Neuronal stem cell (in vitro differentiated cells): ENCODE measurements at regions not wholly inside any gene's neighbourhood (a gene's known extent, or its start where the extent isn't known, plus 50 kb on each side); places are given as distances from the start of the nearest gene placed in this dataset.

Source experiments
- DNase-seq: peaks from one replicate; pipeline ENCODE4 v3.0.0-alpha.2; 2013; ENCODE audit warnings: low spot score
- H2AFZ ChIP-seq: one replicate; pipeline ENCODE4 v1.6.1; 2013; ENCODE audit warnings: mild to moderate bottlenecking, low read length, inconsistent platforms
- H2AK5ac ChIP-seq: 2 replicates; pipeline ENCODE4 v1.6.1; 2013; ENCODE audit warnings: low read depth, mild to moderate bottlenecking, inconsistent platforms, low read length, moderate library complexity, mixed read lengths
- H2BK120ac ChIP-seq: 2 replicates; pipeline ENCODE4 v1.6.1; 2013; ENCODE audit warnings: low read depth, mild to moderate bottlenecking, inconsistent platforms, low read length, moderate library complexity, mixed read lengths
- H2BK12ac ChIP-seq: one replicate; pipeline ENCODE4 v1.6.1; 2013; ENCODE audit warnings: low read length, inconsistent platforms
- H2BK15ac ChIP-seq: 2 replicates; pipeline ENCODE4 v1.6.1; 2013; ENCODE audit warnings: mild to moderate bottlenecking, low read length, inconsistent platforms, mixed read lengths
- H2BK5ac ChIP-seq: one replicate; pipeline ENCODE4 v1.6.1; 2013; ENCODE audit warnings: inconsistent platforms, mild to moderate bottlenecking, low read length, moderate library complexity
- H3K14ac ChIP-seq: one replicate; pipeline ENCODE4 v1.6.1; 2013; ENCODE audit warnings: low read length, inconsistent platforms
- H3K18ac ChIP-seq: 2 replicates; pipeline ENCODE4 v1.6.1; 2013; ENCODE audit warnings: low read length, inconsistent platforms
- H3K23ac ChIP-seq: 2 replicates; pipeline ENCODE4 v1.6.1; 2013; ENCODE audit warnings: low read depth, mild to moderate bottlenecking, mixed read lengths, low read length, inconsistent platforms; ENCODE audit not compliant: poor library complexity
- H3K27ac ChIP-seq: replicated peaks from 3 replicates; pipeline ENCODE4 v1.5.1; 2013; ENCODE audit warnings: low read length, inconsistent platforms
- H3K27me3 ChIP-seq, 3 experiments: 2 replicates each; pipeline ENCODE4 v1.6.1; 2013; ENCODE audit warnings: low read length in 3 of 3, mild to moderate bottlenecking in 2 of 3, inconsistent platforms in 1 of 3, low read depth in 1 of 3, mixed read lengths in 1 of 3, moderate library complexity in 1 of 3; ENCODE audit not compliant: control insufficient read depth in 3 of 3, insufficient read depth in 3 of 3
- H3K36me3 ChIP-seq, 2 donors: replicated peaks in 1 of 2; 2 replicates each; pipeline ENCODE4 v1.6.1; 2013; ENCODE audit warnings: low read length in 2 of 2; ENCODE audit not compliant: control insufficient read depth in 2 of 2, insufficient read depth in 2 of 2
- H3K4ac ChIP-seq: 2 replicates; pipeline ENCODE4 v1.6.1; 2013; ENCODE audit warnings: inconsistent platforms, mild to moderate bottlenecking, low read length, moderate library complexity
- H3K4me1 ChIP-seq, 2 donors: 1 replicate in 1 of 2; 2 replicates in 1 of 2; pipeline ENCODE4 v1.6.1; 2013; ENCODE audit warnings: low read length in 2 of 2, low read depth in 1 of 2; ENCODE audit not compliant: control insufficient read depth in 2 of 2, insufficient read depth in 1 of 2
- H3K4me2 ChIP-seq: one replicate; pipeline ENCODE4 v1.6.1; 2013; ENCODE audit warnings: mild to moderate bottlenecking, low read length, inconsistent platforms; ENCODE audit not compliant: insufficient read depth, poor library complexity, severe bottlenecking
- H3K4me3 ChIP-seq, 2 donors: 2 replicates each; pipeline ENCODE4 v1.5.1; 2013; ENCODE audit warnings: low read length in 2 of 2, mild to moderate bottlenecking in 2 of 2, inconsistent platforms in 1 of 2, moderate library complexity in 1 of 2
- H3K79me1 ChIP-seq: one replicate; pipeline ENCODE4 v1.6.1; 2013; ENCODE audit warnings: low read depth, mild to moderate bottlenecking, inconsistent platforms, low read length, moderate library complexity
- H3K9ac ChIP-seq: one replicate; pipeline ENCODE4 v1.6.1; 2013; ENCODE audit warnings: mild to moderate bottlenecking, low read depth, low read length, inconsistent platforms; ENCODE audit not compliant: poor library complexity
- H3K9me3 ChIP-seq, 2 donors: replicated peaks in 1 of 2; 2 replicates each; pipeline versions ENCODE3 to v1.6.1; 2013; ENCODE audit warnings: low read length in 2 of 2, mild to moderate bottlenecking in 2 of 2, inconsistent platforms in 1 of 2, low read depth in 1 of 2, mixed read lengths in 1 of 2, moderate library complexity in 1 of 2; ENCODE audit not compliant: control insufficient read depth in 2 of 2, insufficient read depth in 1 of 2
- H4K8ac ChIP-seq: one replicate; pipeline ENCODE4 v1.6.1; 2013; ENCODE audit warnings: low read depth, mild to moderate bottlenecking, inconsistent platforms, low read length, moderate library complexity
- H4K91ac ChIP-seq: one replicate; pipeline ENCODE4 v1.6.1; 2013; ENCODE audit warnings: low read length, low read depth, mild to moderate bottlenecking, inconsistent platforms; ENCODE audit not compliant: poor library complexity
- WGBS, 2 donors: extraction: QIAGEN DNeasy Blood & Tissue Kit; methylation state at CpG; one replicate each; pipeline ENCODE4 v1.1.7; 2013; ENCODE audit warnings: missing lambda C conversion rate in 2 of 2, mixed read lengths in 1 of 2; ENCODE audit not compliant: insufficient read length in 2 of 2, insufficient replicate concordance in 1 of 2; ENCODE audit errors: extremely low coverage in 2 of 2; 5-methylcytosine and 5-hydroxymethylcytosine counted together

- H4K8ac ChIP-seq: no peak overlapping the region
- H3K36me3 ChIP-seq: no peaks in the 10 kb centered on the region
- H3K4me1 ChIP-seq: no peaks in the 10 kb centered on the region
- no peak overlapping the region for H2BK120ac ChIP-seq
- no peak for DNase-seq
- no peaks in the 10 kb centered on the region for H3K79me1 ChIP-seq
- no peak overlapping the region for H3K4ac ChIP-seq
- no peak overlapping the region for H2AFZ ChIP-seq
- H3K27me3 ChIP-seq: no peaks in the 10 kb centered on the region
- no CpG with 5 or more reads among the region's 2 CpGs for WGBS, 2 donors
- H3K4me2 ChIP-seq: no peak overlapping the region
- no peak overlapping the region for H3K14ac ChIP-seq
- H3K4me3 ChIP-seq: no peak overlapping the region
- H2AK5ac ChIP-seq: no peak overlapping the region
- H2BK5ac ChIP-seq: no peak overlapping the region
- H3K23ac ChIP-seq: no peak overlapping the region
- no peak overlapping the region for H3K9ac ChIP-seq
- H3K9me3 ChIP-seq: peaks cover 0 to 2% of the 10 kb centered on the region in 2 donors
- H4K91ac ChIP-seq: no peak overlapping the region
- no peak overlapping the region for H2BK15ac ChIP-seq
- H2BK12ac ChIP-seq: no peak overlapping the region
- H3K27ac ChIP-seq: no peak overlapping the region
- no peak overlapping the region for H3K18ac ChIP-seq
Measured at GRCh38 chr9:79040671-79041070, 531.1 kb upstream of the TLE4 start.

GRCh38 chr9:79041266-79041665 lies 530.5 kb upstream of the TLE4 start:
- no peaks in the 10 kb centered on the region for H3K36me3 ChIP-seq
- H2AFZ ChIP-seq: no peak overlapping the region
- H2AK5ac ChIP-seq: no peak overlapping the region
- H3K4me3 ChIP-seq: no peak overlapping the region
- H2BK12ac ChIP-seq: no peak overlapping the region
- H3K23ac ChIP-seq: no peak overlapping the region
- no peak overlapping the region for H3K4ac ChIP-seq
- DNase-seq: no peak
- peaks cover 0 to 2% of the 10 kb centered on the region in 2 donors for H3K9me3 ChIP-seq
- no peak overlapping the region for H2BK120ac ChIP-seq
- no peaks in the 10 kb centered on the region for H3K27me3 ChIP-seq
- H4K91ac ChIP-seq: no peak overlapping the region
- no peaks in the 10 kb centered on the region for H3K4me1 ChIP-seq
- H3K18ac ChIP-seq: no peak overlapping the region
- H4K8ac ChIP-seq: no peak overlapping the region
- no peaks in the 10 kb centered on the region for H3K79me1 ChIP-seq
- H2BK5ac ChIP-seq: no peak overlapping the region
- H3K27ac ChIP-seq: no peak overlapping the region
- H2BK15ac ChIP-seq: no peak overlapping the region
- H3K4me2 ChIP-seq: no peak overlapping the region
- no CpG with 5 or more reads among the region's 1 CpG for WGBS, 2 donors
- H3K14ac ChIP-seq: no peak overlapping the region
- no peak overlapping the region for H3K9ac ChIP-seq

GRCh38 chr9:79043916-79044315 lies 527.8 kb upstream of the TLE4 start:
- peaks cover 0 to 2% of the 10 kb centered on the region in 2 donors for H3K9me3 ChIP-seq
- DNase-seq: no peak
- no peak overlapping the region for H3K14ac ChIP-seq

GRCh38 chr9:79046401-79046800 lies 525.4 kb upstream of the TLE4 start:
- no peak overlapping the region for H4K91ac ChIP-seq
- no peak overlapping the region for H2BK120ac ChIP-seq
- no peaks in the 10 kb centered on the region for H3K36me3 ChIP-seq
- no peak overlapping the region for H3K23ac ChIP-seq
- no peak overlapping the region for H2AFZ ChIP-seq
- no peak overlapping the region for H3K14ac ChIP-seq
- H3K4me3 ChIP-seq: no peak overlapping the region
- no peak overlapping the region for H2BK12ac ChIP-seq
- no peak overlapping the region for H2BK5ac ChIP-seq
- no peak overlapping the region for H3K9ac ChIP-seq
- H3K4ac ChIP-seq: no peak overlapping the region
- no peak overlapping the region for H2AK5ac ChIP-seq
- H2BK15ac ChIP-seq: no peak overlapping the region
- no peaks in the 10 kb centered on the region for H3K79me1 ChIP-seq
- no peak for DNase-seq
- H3K4me2 ChIP-seq: no peak overlapping the region
- H3K27me3 ChIP-seq: no peaks in the 10 kb centered on the region
- peaks cover 0 to 2% of the 10 kb centered on the region in 2 donors for H3K4me1 ChIP-seq
- H3K9me3 ChIP-seq: peaks cover 0 to 2% of the 10 kb centered on the region in 2 donors
- H3K18ac ChIP-seq: no peak overlapping the region
- H3K27ac ChIP-seq: no peak overlapping the region
- no peak overlapping the region for H4K8ac ChIP-seq
- no CpG with 5 or more reads among the region's 2 CpGs for WGBS, 2 donors

More at GRCh38 chr9:79043916-79044315, 527.8 kb upstream of the TLE4 start:
- no peak overlapping the region for H2BK12ac ChIP-seq
- H2BK5ac ChIP-seq: no peak overlapping the region
- no peak overlapping the region for H4K91ac ChIP-seq
- H3K36me3 ChIP-seq: no peaks in the 10 kb centered on the region
- no peak overlapping the region for H3K23ac ChIP-seq
- H4K8ac ChIP-seq: no peak overlapping the region
- H2AFZ ChIP-seq: no peak overlapping the region
- H3K27me3 ChIP-seq: no peaks in the 10 kb centered on the region
- no peak overlapping the region for H3K4me3 ChIP-seq
- H3K4me2 ChIP-seq: no peak overlapping the region
- no peak overlapping the region for H3K9ac ChIP-seq
- H3K4me1 ChIP-seq: peaks cover 0 to 2% of the 10 kb centered on the region in 2 donors
- no peaks in the 10 kb centered on the region for H3K79me1 ChIP-seq
- H3K4ac ChIP-seq: no peak overlapping the region
- WGBS, 2 donors: no CpG with 5 or more reads among the region's 7 CpGs
- H2AK5ac ChIP-seq: no peak overlapping the region
- no peak overlapping the region for H2BK15ac ChIP-seq
- no peak overlapping the region for H2BK120ac ChIP-seq
- H3K27ac ChIP-seq: no peak overlapping the region
- no peak overlapping the region for H3K18ac ChIP-seq
